Neuronal stem cell (in vitro differentiated cells): ENCODE measurements at regions not wholly inside any gene's neighbourhood (a gene's known extent, or its start where the extent isn't known, plus 50 kb on each side); places are given as distances from the start of the nearest gene placed in this dataset.

Experiments
- DNase-seq: peaks from one replicate; pipeline ENCODE4 v3.0.0-alpha.2; 2013; ENCODE audit warnings: low spot score
- H2AFZ ChIP-seq: one replicate; pipeline ENCODE4 v1.6.1; 2013; ENCODE audit warnings: mild to moderate bottlenecking, low read length, inconsistent platforms
- H2AK5ac ChIP-seq: 2 replicates; pipeline ENCODE4 v1.6.1; 2013; ENCODE audit warnings: low read depth, mild to moderate bottlenecking, inconsistent platforms, low read length, moderate library complexity, mixed read lengths
- H2BK120ac ChIP-seq: 2 replicates; pipeline ENCODE4 v1.6.1; 2013; ENCODE audit warnings: low read depth, mild to moderate bottlenecking, inconsistent platforms, low read length, moderate library complexity, mixed read lengths
- H2BK12ac ChIP-seq: one replicate; pipeline ENCODE4 v1.6.1; 2013; ENCODE audit warnings: low read length, inconsistent platforms
- H2BK15ac ChIP-seq: 2 replicates; pipeline ENCODE4 v1.6.1; 2013; ENCODE audit warnings: mild to moderate bottlenecking, low read length, inconsistent platforms, mixed read lengths
- H2BK5ac ChIP-seq: one replicate; pipeline ENCODE4 v1.6.1; 2013; ENCODE audit warnings: inconsistent platforms, mild to moderate bottlenecking, low read length, moderate library complexity
- H3K14ac ChIP-seq: one replicate; pipeline ENCODE4 v1.6.1; 2013; ENCODE audit warnings: low read length, inconsistent platforms
- H3K18ac ChIP-seq: 2 replicates; pipeline ENCODE4 v1.6.1; 2013; ENCODE audit warnings: low read length, inconsistent platforms
- H3K23ac ChIP-seq: 2 replicates; pipeline ENCODE4 v1.6.1; 2013; ENCODE audit warnings: low read depth, mild to moderate bottlenecking, mixed read lengths, low read length, inconsistent platforms; ENCODE audit not compliant: poor library complexity
- H3K27ac ChIP-seq: replicated peaks from 3 replicates; pipeline ENCODE4 v1.5.1; 2013; ENCODE audit warnings: low read length, inconsistent platforms
- H3K27me3 ChIP-seq, 3 experiments: 2 replicates each; pipeline ENCODE4 v1.6.1; 2013; ENCODE audit warnings: low read length in 3 of 3, mild to moderate bottlenecking in 2 of 3, inconsistent platforms in 1 of 3, low read depth in 1 of 3, mixed read lengths in 1 of 3, moderate library complexity in 1 of 3; ENCODE audit not compliant: control insufficient read depth in 3 of 3, insufficient read depth in 3 of 3
- H3K36me3 ChIP-seq, 2 donors: replicated peaks in 1 of 2; 2 replicates each; pipeline ENCODE4 v1.6.1; 2013; ENCODE audit warnings: low read length in 2 of 2; ENCODE audit not compliant: control insufficient read depth in 2 of 2, insufficient read depth in 2 of 2
- H3K4ac ChIP-seq: 2 replicates; pipeline ENCODE4 v1.6.1; 2013; ENCODE audit warnings: inconsistent platforms, mild to moderate bottlenecking, low read length, moderate library complexity
- H3K4me1 ChIP-seq, 2 donors: 1 replicate in 1 of 2; 2 replicates in 1 of 2; pipeline ENCODE4 v1.6.1; 2013; ENCODE audit warnings: low read length in 2 of 2, low read depth in 1 of 2; ENCODE audit not compliant: control insufficient read depth in 2 of 2, insufficient read depth in 1 of 2
- H3K4me2 ChIP-seq: one replicate; pipeline ENCODE4 v1.6.1; 2013; ENCODE audit warnings: mild to moderate bottlenecking, low read length, inconsistent platforms; ENCODE audit not compliant: insufficient read depth, poor library complexity, severe bottlenecking
- H3K4me3 ChIP-seq, 2 donors: 2 replicates each; pipeline ENCODE4 v1.5.1; 2013; ENCODE audit warnings: low read length in 2 of 2, mild to moderate bottlenecking in 2 of 2, inconsistent platforms in 1 of 2, moderate library complexity in 1 of 2
- H3K79me1 ChIP-seq: one replicate; pipeline ENCODE4 v1.6.1; 2013; ENCODE audit warnings: low read depth, mild to moderate bottlenecking, inconsistent platforms, low read length, moderate library complexity
- H3K9ac ChIP-seq: one replicate; pipeline ENCODE4 v1.6.1; 2013; ENCODE audit warnings: mild to moderate bottlenecking, low read depth, low read length, inconsistent platforms; ENCODE audit not compliant: poor library complexity
- H3K9me3 ChIP-seq, 2 donors: replicated peaks in 1 of 2; 2 replicates each; pipeline versions ENCODE3 to v1.6.1; 2013; ENCODE audit warnings: low read length in 2 of 2, mild to moderate bottlenecking in 2 of 2, inconsistent platforms in 1 of 2, low read depth in 1 of 2, mixed read lengths in 1 of 2, moderate library complexity in 1 of 2; ENCODE audit not compliant: control insufficient read depth in 2 of 2, insufficient read depth in 1 of 2
- H4K8ac ChIP-seq: one replicate; pipeline ENCODE4 v1.6.1; 2013; ENCODE audit warnings: low read depth, mild to moderate bottlenecking, inconsistent platforms, low read length, moderate library complexity
- H4K91ac ChIP-seq: one replicate; pipeline ENCODE4 v1.6.1; 2013; ENCODE audit warnings: low read length, low read depth, mild to moderate bottlenecking, inconsistent platforms; ENCODE audit not compliant: poor library complexity
- WGBS, 2 donors: extraction: QIAGEN DNeasy Blood & Tissue Kit; methylation state at CpG; one replicate each; pipeline ENCODE4 v1.1.7; 2013; ENCODE audit warnings: missing lambda C conversion rate in 2 of 2, mixed read lengths in 1 of 2; ENCODE audit not compliant: insufficient read length in 2 of 2, insufficient replicate concordance in 1 of 2; ENCODE audit errors: extremely low coverage in 2 of 2; 5-methylcytosine and 5-hydroxymethylcytosine counted together

GRCh38 chr9:28921857-28922500 lies 1348.7 kb upstream of the C9orf72 start:
- Histone ChIP-seq H2AFZ (no peak overlapping the region), H3K23ac (no peak overlapping the region), H3K4me3 (no peak overlapping the region), H3K18ac (no peak overlapping the region), H2AK5ac (no peak overlapping the region), H3K27ac (no peak overlapping the region), H3K4me2 (no peak overlapping the region), H3K36me3 (no peaks in the 10 kb centered on the region), H3K4me1 (no peaks in the 10 kb centered on the region), H3K9me3 (no peaks in the 10 kb centered on the region), H3K4ac (no peak overlapping the region), H2BK5ac (no peak overlapping the region), H2BK120ac (no peak overlapping the region), H4K91ac (no peak overlapping the region), H3K27me3 (no peaks in the 10 kb centered on the region), H3K14ac (no peak overlapping the region), H4K8ac (no peak overlapping the region), H3K9ac (no peak overlapping the region), H2BK15ac (no peak overlapping the region), H3K79me1 (no peaks in the 10 kb centered on the region), H2BK12ac (no peak overlapping the region)
- no CpG with 5 or more reads among the region's 3 CpGs for whole genome bisulfite sequencing, 2 donors
- no peak for DNase-seq

- Histone ChIP-seq H2AFZ (no peak overlapping the region), H4K8ac (no peak overlapping the region), H4K91ac (no peak overlapping the region), H3K9me3 (no peaks in the 10 kb centered on the region), H3K4me2 (no peak overlapping the region), H3K23ac (no peak overlapping the region), H2BK15ac (no peak overlapping the region), H3K36me3 (no peaks in the 10 kb centered on the region), H3K27ac (no peak overlapping the region), H3K18ac (no peak overlapping the region), H2AK5ac (no peak overlapping the region), H3K14ac (no peak overlapping the region), H2BK120ac (no peak overlapping the region), H3K4me1 (no peaks in the 10 kb centered on the region), H2BK5ac (no peak overlapping the region), H3K4me3 (no peak overlapping the region), H3K79me1 (no peaks in the 10 kb centered on the region), H3K27me3 (no peaks in the 10 kb centered on the region), H3K9ac (no peak overlapping the region), H3K4ac (no peak overlapping the region), H2BK12ac (no peak overlapping the region)
- WGBS, 2 donors, result no CpG with 5 or more reads among the region's 4 CpGs
- no peak for DNase-seq
Observed at GRCh38 chr9:28922891-28923290, 1349.6 kb upstream of the C9orf72 start.

- Histone ChIP-seq H3K4ac (no peak overlapping the region), H3K18ac (no peak overlapping the region), H3K36me3 (no peaks in the 10 kb centered on the region), H4K8ac (no peak overlapping the region), H3K14ac (no peak overlapping the region), H3K27ac (no peak overlapping the region), H3K4me2 (no peak overlapping the region), H2BK12ac (no peak overlapping the region), H2AK5ac (no peak overlapping the region), H2BK120ac (no peak overlapping the region), H3K27me3 (no peaks in the 10 kb centered on the region), H2AFZ (no peak overlapping the region), H3K4me3 (no peak overlapping the region), H3K9ac (no peak overlapping the region), H3K23ac (no peak overlapping the region), H4K91ac (no peak overlapping the region), H2BK15ac (no peak overlapping the region), H3K4me1 (no peaks in the 10 kb centered on the region), H3K9me3 (no peaks in the 10 kb centered on the region), H3K79me1 (no peaks in the 10 kb centered on the region), H2BK5ac (no peak overlapping the region)
- no peak for DNase-seq
- no CpG with 5 or more reads among the region's 3 CpGs for WGBS, 2 donors
Observed at GRCh38 chr9:28923351-28923750, 1350.1 kb upstream of the C9orf72 start.

- Histone ChIP-seq H3K4ac (no peak overlapping the region), H3K23ac (no peak overlapping the region), H3K27ac (no peak overlapping the region), H3K27me3 (no peaks in the 10 kb centered on the region), H3K36me3 (no peaks in the 10 kb centered on the region), H3K79me1 (no peaks in the 10 kb centered on the region), H3K4me2 (no peak overlapping the region), H2BK5ac (no peak overlapping the region), H4K8ac (no peak overlapping the region), H2AFZ (no peak overlapping the region), H3K14ac (peak overlapping the region; percentile 21), H2BK15ac (no peak overlapping the region), H3K9me3 (no peaks in the 10 kb centered on the region), H4K91ac (no peak overlapping the region), H3K18ac (no peak overlapping the region), H2BK12ac (no peak overlapping the region), H2BK120ac (no peak overlapping the region), H3K9ac (no peak overlapping the region), H3K4me1 (no peaks in the 10 kb centered on the region), H2AK5ac (no peak overlapping the region), H3K4me3 (no peak overlapping the region)
- no peak for DNase-seq
- no CpG with 5 or more reads among the region's 3 CpGs for WGBS, 2 donors
Observed at GRCh38 chr9:28925157-28925556, 1351.9 kb upstream of the C9orf72 start.
